SW480 (cell line): ENCODE measurements at regions not wholly inside any gene's neighbourhood (a gene's known extent, or its start where the extent isn't known, plus 50 kb on each side); places are given as distances from the start of the nearest gene placed in this dataset.
A peak's percentile ranks its signal among the peaks of the same experiment; 100 is the strongest.

Source experiments
- DNase-seq: peaks from one replicate; pipeline ENCODE4 v3.0.0-alpha.2; 2016; ENCODE audit warnings: low spot score

DNA sequence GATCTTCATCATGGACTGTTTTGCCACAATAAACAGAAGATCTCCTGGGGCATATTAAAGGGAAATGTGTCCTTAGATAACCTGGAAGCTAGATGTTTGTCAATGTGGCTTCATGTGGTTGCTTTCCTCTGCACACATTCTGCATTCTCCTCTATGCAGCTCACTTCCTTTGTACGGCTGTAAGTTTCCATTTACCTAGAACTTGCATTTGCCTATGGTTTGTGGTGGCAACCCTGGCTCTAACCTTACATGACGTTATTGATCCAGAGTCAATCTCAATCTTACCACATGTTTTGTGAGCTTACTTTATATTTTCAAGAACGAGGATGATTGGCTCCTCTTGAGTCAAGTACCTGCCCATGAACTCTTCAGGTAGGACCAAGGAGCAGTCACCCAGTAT lies 863.1 kb downstream of the MAFB start:
- DNase-seq = peak; percentile 82

DNA sequence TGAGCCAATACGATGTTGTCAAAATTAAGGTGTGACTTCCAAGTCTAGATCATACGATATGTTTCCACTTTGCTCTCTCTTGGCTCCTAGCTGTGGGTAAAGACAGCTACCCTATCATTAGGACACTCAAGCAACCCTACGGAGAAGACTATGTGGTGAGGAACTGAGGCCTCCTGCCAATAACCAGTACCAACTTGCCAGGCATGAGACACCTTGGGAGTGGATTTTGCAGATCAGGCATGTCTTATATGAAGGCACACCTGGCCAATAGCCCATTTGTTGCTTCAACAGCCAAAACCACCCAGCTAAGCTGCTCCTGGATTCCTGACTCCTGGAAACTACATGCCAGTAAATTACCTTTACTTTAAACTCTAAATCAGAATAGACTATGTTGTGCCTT lies 863.4 kb downstream of the DHX35 start:
- no peak for DNase-seq

DNA sequence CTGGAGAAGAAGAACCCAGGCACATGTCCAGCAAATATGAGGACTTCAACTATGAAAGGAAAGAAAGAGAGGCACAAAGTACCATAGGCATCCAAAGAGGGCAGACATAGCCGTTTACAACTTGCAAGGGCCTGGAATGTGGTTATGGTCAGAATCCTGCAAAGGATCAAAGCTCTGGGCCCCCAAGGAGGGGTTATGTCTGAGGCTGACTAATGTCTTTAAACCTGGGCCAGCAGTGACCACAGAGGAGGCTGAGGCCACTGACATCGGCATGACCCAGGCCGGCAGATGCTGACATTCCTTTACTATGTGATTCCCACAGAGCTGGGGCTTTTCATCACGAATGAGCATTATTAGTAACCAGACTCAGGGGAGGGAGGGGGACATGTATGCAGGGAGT lies 861.1 kb downstream of the DHX35 start:
- DNase-seq = peak; percentile 96

DNA sequence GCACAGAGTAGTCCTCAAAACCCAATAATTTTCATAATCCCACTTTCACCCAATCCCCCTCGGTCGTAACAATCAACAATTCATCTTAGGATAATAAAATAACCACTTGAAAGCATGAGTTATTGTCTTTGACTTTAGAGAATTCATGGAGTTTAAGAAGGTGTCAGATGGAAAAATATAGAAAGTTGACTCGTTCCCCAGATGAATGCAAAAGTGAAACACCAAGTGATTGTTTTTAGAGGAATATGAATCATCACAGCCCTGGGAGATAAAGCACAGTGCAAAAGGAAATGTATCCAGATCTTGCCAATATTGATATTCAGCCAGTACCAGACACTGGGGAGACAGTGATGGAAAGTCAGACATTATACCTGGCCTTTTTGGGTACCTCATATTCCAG lies 860.5 kb downstream of the DHX35 start:
- peak; percentile 81 for DNase-seq

DNA sequence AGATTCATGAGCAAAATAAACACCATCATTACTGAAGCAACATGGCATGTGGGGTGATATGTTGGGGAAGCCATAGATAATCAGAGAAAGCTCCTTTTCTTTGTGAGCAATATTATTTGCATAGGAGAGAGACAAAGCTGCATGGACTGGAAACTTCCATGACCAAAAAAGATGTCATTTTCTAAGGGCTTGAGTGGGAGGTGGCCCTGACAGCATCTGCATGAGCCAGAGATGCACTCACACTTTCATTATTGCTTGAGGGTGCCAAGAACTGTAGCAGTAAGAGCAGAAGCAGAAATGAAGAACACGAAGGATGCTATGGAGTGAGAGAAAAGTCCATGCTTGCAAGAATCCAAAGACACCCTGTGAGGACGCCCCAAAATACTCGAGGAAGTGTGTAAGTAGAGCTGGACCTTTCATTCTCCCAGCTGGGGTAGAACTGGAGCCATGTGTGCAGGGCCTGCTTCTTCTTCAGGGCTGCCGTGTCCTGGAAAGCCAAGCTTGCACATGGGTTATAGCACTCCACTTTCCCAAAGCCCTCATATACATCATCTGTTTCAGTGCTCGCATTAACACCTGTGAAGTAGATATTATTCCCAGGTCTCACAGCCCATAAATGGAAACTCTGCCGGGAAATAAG lies 851.2 kb downstream of the DHX35 start:
- no peak for DNase-seq

DNA sequence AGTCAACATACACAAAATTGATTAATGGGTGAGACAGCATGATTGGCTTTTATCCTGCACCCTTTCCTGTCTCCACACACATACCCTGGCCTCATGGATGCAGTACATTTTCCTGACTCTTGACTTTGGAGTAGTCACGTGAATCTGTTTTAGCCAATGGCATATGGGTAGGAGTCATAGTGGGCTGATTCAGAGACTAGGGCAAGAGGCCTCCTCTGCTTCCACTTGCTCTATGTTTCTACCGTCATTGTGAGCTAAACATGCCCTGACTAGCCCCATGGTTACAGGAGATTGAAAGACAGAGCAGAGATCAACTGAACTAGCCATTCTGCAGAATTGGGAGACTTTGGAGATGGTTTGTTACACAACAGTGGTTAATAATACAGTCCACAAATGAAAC lies 850.0 kb downstream of the DHX35 start:
- DNase-seq = no peak

DNA sequence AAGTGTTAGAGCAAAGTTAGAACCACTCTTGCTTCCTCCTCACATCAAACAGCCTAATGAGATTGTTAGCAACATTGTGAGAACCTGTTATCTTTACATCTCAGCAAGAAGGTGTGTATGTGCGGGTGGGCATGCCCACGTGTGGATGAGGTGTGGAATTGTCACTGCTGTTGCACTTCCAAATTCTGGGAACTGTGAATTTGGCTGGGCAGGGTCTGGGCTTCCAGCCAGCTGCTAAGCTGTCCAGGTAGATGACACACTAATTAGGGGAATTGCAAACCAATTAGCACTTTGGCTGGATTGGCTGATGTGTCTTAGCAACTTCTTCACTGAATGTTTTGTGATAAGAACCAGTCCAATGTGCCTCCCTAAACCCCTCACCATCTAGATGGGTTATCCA lies 848.2 kb downstream of the DHX35 start:
- no peak for DNase-seq

DNA sequence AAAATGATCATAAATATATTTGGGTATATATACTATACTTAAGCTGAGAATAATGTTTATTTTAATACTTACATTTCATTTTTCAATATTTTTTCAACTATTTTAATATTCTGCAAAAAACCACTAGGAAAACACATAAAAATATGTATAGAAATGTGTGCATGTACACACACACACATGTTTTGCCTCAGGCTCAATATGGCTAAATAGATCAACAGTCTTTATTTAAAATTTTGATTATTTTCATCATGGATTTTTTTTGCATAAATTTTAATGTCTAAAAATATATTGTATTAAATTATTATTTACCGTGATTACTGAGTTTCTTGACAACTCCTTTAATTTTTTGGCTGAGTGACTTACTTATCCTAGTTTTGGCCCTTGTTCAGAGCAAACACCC lies 846.5 kb downstream of the DHX35 start:
- no peak for DNase-seq

DNA sequence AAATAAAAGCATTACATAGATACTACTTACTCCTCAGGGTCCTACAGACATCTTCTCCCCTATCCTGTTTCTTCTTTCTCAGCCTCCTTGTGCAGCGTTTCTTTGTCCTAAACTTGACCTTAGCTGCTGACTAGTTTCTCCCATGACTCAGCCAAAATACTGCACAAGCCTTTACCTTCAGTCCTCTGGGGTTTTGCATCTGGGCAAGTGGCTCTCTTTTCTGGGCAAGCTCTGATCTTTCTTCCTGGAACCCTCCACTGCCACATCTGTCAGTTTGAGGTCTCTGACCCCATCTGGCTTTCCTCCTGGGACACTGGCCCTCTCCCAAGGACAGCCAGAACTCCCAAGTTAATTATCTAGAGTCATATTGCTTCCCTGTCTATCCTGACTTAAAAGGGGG lies 838.4 kb downstream of the DHX35 start:
- DNase-seq = peak; percentile 30

DNA sequence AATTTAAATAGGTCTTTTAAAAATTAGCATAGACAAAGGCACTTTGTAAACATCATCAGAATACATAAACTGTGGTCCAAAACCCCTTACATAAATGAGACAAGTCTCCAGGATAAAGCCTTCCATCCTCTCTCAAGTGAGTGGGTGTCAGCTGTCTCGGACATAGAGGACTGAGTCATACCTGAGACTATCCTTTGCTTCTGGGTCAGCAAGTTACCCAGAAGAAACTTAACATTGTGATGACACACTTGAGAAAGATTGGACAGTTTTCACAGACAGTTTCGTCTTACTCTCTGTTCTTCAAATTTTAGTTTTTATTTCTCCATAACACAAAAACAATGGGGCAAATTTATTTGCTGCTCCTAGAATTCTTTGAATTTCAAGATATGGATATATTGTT lies 838.0 kb downstream of the DHX35 start:
- no peak for DNase-seq

DNA sequence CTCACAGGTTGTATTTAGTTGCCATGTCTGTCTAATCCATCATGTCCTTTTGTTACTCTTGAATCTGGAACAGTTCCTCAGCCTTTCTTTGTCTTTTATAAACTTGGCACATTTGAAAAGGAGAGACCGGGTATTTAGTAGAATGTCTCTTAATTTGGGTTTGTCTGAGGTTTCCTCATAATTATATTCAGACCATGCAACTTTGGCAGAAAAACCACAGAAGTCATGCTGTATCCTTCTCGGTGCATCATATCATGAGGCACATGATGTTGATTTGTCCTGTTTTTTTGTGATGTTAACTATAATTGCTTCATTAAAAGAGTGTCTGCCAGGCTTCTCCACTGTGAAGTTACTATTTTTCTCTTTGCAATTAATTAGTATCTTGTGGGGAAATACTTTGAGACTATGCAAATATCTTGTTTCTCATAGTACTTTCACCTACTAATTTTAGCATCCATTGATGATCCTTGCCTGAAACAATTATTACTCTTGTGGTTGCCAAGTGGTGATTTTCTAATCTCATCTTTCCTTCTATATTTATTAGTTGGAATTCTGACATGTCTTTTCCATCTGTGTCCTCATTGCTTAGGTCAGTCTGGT lies 837.3 kb downstream of the DHX35 start:
- no peak for DNase-seq

DNA sequence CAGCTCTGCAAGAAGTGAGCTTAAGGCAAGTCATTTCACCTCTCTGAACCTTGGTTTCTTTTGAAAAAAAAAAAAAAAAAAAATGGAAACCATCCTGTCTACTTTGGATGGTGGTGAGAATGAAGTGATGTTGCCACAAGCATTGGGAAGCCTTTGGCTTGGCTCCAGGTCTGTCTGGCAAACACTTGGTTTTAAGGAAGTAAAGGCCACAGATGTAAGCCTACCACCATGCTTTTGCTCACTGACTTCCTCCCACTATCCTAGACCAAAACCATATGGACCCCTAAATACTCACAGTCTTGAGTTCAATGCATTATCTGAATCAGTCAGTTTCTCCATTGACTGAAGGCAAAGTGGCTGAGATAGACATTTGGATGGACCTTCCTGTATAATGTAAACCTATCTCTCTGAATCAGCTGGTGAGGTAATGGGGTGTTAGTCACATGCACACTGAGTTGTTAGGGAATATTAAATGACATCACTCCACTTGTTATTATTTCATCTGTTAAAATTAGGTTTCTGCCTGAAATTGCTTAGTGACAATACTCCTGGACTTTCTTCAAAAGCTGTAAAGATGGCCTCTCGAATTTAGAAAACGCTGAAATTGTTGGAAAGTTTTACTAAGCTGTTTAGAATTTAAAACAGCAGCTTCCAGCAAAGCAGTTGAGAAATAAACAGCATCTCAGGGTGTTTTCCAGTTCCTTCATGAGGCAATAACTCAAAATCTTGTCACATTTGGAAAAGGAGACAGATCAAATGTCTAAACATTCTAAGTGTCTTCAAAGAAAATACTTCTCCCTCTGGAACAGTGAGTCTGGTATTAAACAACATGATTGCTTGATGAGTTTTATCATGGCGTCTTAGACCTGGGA lies 833.5 kb downstream of the DHX35 start:
- no peak for DNase-seq

DNA sequence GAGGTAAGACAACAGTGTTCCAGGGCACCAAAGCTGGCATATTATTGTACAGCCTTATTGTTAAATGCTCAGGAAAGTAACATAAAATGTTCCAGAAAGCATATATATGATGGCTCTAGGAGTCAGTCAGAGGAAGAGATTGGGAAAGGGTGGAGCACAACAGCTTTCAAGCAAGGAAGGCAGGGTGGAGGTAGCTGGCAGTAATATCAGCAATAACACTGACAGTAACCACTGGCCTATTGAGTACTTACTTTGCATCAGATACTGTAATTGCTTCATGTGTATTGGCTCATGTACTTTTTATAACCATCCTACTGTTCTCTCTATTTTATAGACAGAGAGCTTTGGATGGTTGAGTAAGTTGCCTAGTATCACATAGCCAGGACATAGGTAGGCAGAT lies 830.2 kb downstream of the DHX35 start:
- no peak for DNase-seq

DNA sequence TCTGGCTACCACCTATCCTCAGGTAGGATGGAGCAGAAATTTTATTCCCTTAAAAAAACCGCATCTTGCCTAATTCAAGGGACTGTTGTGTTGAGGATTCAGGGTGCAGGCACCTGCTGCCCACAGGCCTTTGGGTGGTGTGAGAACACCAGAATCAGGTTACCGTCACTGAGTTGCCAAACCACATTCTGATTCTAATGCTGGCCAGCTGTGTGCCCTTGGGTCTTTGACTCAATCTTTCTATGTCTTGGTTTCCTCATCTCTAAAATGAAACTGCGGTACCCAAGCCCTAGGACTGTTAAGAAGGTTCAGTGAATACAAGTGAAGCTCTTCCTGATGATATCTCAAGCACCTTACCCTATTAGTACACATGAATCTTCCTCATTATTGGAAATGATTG lies 827.3 kb downstream of the DHX35 start:
- DNase-seq = no peak

DNA sequence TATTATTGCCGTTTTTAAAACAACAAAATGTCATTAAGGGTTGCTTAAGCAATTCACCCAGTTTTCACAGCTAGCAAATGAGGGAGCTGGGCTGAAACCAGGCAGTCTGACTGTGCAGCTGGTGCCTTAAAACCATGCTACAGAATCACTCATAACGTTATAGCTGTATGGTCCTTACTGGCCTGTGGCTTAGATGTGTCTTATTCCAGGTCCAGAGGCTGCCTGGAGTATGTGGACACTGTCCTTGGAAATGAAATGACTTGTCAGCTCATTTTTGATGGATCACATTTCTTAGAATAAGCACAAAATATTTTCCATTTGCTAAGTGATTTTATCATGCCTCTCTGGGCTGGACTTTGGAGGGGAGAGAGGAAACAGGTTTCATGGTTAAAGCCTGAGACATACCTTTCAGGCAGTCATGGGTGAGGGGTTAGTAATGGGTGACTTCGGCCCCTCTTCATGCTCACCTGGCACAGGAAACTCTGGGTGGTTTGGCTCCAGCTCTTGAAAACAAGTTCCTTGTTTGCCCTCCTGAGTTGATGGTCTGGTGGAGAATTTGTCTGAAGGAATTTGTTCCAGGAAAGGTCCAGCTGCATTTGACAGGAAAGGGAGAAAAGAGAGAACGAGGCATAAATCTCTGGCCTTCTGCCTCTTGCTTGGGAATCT lies 823.2 kb downstream of the DHX35 start:
- no peak for DNase-seq

DNA sequence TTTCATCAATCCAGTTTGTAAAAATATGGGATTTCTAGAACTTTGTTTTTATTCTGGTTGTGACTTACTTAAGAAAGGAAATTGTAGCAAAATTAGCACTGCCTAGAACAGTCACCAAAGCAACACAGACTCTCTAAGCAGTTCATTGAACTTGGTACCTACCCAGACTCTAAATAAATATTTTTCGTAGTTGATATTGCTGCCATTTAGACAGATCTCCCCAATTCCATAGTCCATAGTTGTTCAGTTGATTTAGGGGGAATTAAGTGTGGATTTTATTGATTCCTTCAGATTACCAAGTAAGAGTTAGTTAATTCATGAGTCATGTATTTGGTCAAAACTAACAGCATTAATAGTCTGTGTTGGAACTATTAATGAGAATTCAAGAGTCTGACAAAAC lies 822.5 kb downstream of the DHX35 start:
- DNase-seq = no peak

DNA sequence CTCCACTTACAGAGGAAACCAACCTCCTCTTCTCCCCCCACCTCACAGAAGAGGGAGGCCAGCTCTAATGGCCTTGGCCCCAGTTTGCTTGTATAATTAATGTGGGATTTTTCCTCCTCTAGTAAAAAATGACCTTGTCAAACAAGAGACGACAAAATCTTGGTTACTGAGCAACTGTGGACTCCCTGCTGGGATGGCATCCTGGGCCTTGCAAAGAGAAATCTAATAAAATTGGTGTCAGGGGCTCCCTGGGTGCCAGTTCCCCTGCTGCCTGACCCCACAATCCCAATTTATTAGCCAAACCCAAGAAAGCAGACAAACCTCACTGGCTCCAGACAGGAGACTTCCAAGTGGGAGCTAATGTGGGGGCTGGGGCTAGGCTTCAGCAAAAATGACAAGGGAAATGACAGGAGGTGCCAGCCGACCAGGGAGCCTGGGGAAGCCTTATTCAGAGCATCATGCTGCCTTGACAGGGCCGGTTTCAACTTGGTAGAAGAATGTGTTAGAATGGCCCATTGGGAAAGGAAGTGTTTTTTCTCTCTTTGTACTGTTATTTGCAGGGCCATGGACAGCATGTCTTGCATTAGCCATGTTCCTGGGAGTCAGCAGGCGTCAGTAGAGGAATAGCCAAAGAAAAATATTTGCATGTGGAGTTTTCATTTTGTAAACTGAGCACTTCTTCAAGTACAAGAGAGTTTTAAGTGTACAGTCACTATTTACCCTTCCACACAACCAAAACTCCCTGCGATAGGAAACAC lies 816.9 kb downstream of the DHX35 start:
- DNase-seq = no peak

DNA sequence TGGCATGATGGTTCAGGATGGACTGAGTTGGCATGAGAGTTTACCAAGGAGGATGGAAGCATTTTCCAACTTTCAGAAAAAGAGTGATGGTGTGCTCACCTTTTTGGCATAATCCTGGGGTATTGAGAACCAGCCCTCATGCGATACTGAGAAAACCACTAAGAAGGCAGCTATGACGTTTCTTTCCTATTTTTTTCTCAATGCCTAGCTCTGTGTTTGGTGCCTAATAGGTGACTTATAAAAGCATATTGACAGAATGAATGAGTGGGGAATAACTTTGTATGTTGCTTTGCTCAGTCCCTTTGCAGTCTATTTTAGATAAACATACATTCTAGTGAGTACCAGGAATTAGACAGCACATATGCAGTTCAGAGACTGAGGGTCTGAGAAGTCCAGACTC lies 816.3 kb downstream of the DHX35 start:
- DNase-seq = no peak

DNA sequence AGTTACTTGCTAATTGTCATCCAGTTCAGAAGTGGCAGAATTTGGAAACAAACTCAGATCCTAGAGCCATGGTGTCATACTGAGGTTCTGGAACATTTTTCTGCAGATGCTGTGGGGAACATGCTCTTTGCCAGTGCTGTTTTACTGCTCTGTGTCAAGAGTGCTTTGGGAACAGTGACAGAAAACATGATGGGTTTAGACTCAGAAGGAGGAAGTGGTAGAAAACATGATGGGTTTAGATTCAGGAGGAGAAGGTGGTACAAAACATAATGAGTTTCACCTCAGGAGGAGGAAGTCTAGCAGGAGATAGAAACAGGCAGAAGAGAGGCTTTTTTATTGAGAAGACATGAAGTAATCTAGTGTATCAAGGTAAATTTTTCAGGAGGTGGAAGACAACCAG lies 815.5 kb downstream of the DHX35 start:
- DNase-seq = no peak

DNA sequence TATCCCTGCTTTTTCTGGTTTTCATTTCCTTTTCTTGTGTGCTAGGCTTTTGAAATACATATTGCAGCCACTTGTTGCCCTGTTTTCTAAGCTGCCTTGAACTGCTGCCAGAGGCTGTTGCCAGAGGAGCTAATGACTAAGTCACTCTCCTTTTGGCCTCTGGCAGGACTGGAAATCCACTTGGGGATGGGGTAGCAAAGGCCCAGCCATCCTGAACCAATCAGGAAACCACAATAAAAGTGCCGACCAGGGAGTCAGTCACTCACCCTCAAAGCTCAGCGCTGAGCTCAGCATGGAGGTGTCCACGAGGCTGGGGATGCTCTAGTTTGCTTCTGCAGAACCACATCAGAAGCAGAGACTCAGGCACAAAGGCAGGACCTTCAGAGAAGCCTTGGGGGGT lies 813.0 kb downstream of the DHX35 start:
- DNase-seq = peak; percentile 64

DNA sequence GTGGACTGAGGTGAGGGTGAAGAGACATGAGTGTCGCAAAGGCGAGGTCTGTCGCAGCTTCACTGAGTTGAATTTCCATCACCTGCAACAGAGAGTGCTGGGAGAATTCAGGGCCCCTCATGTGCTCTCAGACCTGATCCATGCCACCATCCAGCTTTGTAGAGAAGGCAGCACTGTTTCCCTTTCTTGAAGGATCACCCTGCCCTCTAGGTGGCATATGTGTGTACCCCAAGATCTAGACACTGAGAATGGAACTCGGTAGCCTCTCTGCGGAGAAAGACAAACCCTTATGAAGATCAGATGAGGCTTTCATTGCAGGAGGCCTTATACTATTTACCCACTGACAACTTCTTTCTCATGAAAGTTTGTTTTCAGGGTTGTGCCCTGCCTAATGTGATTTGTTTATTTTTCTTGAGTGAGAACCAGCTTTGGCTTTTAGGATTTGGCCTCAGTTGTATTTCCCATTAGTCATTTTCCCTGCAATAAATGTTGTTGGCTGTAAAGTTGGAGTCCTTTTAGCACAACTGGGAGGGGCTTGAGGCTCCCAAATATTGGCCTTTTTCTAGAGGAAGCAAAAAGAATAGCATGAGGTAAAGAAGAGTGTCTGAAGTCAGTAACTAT lies 811.3 kb downstream of the DHX35 start:
- DNase-seq = no peak

DNA sequence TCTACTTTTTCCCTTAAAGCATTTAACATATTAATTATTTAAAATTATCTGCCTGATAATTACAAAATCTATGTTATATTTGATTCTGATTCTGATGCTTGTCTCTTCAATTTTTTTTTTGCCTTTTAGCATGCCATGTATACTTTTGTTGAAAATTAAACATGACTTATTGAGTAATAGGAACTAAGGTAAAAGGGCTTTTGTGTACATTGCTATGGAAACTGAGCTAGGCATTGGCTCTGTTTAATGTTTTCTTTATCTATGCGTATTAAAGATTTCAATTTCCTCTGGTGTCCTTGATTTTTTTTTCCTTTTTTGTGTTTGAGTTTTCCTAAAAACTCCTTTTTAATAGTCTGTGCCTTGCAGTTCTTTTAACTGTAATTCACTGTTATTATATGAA lies 805.2 kb downstream of the DHX35 start:
- DNase-seq = no peak
